GM23338 (cell line): ENCODE measurements at regions not wholly inside any gene's neighbourhood (a gene's known extent, or its start where the extent isn't known, plus 50 kb on each side); places are given as distances from the start of the nearest gene placed in this dataset.

Experiments used
- EZH2 ChIP-seq: fragments of 200-600 bp; sonication (generic); IDR thresholded peaks from one replicate; pipeline ENCODE4 v1.8.0; 2017; ENCODE audit warnings: antibody characterized with exemption, mild to moderate bottlenecking, low read depth; ENCODE audit not compliant: unreplicated experiment
- TF ChIP-seq, protein P1 (sequence below), 2 experiments: fragments of 200-600 bp in 1 of 2; sonication (generic) in 1 of 2; conservative IDR thresholded peaks; 2 replicates each; pipeline versions ENCODE4 v1.5.1 to v1.6.1; 2016 to 2017; ENCODE audit warnings: antibody characterized with exemption in 2 of 2, low read depth in 2 of 2, mild to moderate bottlenecking in 2 of 2, moderate library complexity in 1 of 2

DNA sequence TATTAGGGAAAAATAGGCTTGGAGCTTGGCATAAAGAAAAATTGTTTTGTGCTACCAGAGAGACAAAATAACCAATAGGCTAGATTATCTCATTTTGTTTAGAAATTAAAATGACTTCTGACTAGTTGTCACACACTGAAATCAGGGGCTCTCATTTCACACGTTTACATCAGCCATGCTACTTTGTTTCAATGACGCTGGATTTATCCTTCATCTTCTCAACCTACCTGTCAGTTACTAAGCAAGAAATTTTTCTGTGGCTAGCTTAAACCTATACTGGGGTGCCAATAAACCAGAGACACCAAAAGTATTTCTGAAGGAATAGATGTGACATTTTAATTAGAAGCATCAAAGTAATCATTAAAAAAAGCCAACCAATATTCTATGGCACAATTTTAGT is 518.1 kb upstream of the NR5A2 start:
- TF ChIP-seq, protein P1, sequence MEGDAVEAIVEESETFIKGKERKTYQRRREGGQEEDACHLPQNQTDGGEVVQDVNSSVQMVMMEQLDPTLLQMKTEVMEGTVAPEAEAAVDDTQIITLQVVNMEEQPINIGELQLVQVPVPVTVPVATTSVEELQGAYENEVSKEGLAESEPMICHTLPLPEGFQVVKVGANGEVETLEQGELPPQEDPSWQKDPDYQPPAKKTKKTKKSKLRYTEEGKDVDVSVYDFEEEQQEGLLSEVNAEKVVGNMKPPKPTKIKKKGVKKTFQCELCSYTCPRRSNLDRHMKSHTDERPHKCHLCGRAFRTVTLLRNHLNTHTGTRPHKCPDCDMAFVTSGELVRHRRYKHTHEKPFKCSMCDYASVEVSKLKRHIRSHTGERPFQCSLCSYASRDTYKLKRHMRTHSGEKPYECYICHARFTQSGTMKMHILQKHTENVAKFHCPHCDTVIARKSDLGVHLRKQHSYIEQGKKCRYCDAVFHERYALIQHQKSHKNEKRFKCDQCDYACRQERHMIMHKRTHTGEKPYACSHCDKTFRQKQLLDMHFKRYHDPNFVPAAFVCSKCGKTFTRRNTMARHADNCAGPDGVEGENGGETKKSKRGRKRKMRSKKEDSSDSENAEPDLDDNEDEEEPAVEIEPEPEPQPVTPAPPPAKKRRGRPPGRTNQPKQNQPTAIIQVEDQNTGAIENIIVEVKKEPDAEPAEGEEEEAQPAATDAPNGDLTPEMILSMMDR (conservative IDR thresholded peaks at IDR 0.05; ENCODE audit: low read depth in 2 of 2), result no peak
- no peak for TF ChIP-seq EZH2
